ENCODE measurements at regions not wholly inside any gene's neighbourhood (a gene's known extent, or its start where the extent isn't known, plus 50 kb on each side); places are given as distances from the start of the nearest gene placed in this dataset.

DNA sequence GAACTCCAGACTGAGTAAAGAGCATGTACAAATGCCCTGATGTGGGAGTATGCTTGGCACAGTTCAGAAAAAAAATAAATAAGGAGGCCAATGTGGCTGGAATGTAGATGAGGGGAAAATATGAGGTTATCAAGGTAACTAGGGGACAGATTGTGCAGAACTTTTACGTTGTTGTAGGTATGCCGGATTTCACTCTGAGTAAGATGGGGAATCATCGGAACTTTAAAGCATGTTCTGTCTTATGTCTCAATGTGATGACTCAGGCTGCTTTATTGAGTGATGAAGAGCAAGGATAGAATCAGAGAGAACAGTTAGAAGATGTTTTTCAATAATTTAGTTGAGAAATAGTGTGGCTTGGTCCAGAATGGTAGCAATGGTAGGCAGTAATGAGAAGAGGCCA lies 130.4 kb downstream of the C11orf87 start:
- TF ChIP-seq CTCF (conservative IDR thresholded peaks at IDR 0.05; ENCODE audit: low read depth in 2 of 2) (no peak), EZH2 (IDR thresholded peaks at IDR 0.05; ENCODE audit: low read depth, unreplicated experiment) (no peak), POLR2AphosphoS5 (IDR thresholded peaks at IDR 0.05; ENCODE audit: low read depth) (no peak), ETS1 (IDR thresholded peaks at IDR 0.05) (no peak), REST (IDR thresholded peaks at IDR 0.05; ENCODE audit: unreplicated experiment) (no peak)
